Fibroblast of skin of left quadriceps (primary cell): ENCODE measurements at regions not wholly inside any gene's neighbourhood (a gene's known extent, or its start where the extent isn't known, plus 50 kb on each side); places are given as distances from the start of the nearest gene placed in this dataset.

Experiments used
- DNase-seq, 2 experiments: peaks; one replicate each; pipeline ENCODE4 v3.0.0-alpha.2; 2013; ENCODE audit warnings: low read depth in 2 of 2

DNA sequence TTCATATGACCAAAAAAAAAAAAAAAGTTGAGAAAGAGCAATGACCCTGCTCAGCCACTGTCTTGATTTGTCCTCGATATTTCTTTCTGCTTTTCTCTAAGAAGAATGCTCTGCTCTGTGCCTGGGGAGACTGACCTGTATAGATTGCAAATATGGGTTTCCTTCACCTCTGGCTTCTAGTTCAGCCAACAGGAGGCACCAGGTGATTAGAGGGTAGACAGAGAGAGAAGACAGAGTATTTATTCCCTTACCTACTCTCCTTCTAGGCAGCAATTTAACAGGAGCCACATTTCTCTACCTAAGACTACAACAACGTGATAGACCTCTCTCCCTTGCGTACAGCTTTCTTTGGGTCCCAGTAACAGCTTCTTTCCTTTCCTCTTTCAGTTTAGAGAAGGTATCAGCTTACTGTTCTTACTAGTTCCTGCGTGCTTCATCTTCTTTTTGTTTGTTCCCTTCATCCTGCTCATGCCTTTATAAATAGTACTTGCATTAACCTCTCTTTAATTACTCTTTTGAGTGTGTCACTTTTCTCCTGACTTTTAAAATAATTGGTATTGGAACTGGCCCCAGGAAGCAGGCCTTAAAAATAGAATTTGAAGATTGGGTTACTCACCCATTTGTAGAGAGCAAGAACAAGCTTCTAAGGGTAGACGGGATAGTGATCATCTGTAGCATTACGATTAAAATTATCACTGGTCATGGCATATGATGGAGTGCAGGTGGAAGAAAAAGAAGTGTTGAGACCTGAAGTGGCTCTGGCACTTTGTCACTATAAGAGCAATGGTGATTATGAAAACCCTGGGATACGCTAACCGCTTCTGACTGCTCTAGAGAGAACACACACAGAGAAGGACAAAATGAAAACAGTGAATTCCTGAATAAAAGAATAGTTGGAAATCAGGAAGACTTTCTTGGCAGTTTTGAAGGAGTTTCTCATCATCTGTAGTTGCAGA, 161.2 kb upstream of the FSTL4 start:
- DNase-seq: no peak

DNA sequence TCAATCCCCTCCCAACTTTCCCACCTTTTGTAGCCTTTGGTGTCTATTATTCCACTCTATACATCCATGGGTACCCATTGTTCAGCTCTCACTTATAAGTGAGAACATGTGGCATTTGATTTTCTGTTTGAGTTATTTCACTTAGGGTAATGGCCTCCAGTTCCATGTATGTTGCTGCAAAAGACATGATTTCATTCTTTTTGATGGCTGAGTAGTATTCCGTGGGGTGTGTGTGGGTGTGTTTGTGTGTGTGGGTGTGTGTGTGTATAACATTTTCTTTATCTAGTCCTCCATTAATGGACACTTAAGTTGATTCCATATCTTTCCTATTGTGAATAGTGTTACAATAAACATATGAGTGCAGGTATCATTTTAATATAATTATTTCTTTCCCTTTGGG, 157.5 kb upstream of the FSTL4 start:
- DNase-seq: no peak

DNA sequence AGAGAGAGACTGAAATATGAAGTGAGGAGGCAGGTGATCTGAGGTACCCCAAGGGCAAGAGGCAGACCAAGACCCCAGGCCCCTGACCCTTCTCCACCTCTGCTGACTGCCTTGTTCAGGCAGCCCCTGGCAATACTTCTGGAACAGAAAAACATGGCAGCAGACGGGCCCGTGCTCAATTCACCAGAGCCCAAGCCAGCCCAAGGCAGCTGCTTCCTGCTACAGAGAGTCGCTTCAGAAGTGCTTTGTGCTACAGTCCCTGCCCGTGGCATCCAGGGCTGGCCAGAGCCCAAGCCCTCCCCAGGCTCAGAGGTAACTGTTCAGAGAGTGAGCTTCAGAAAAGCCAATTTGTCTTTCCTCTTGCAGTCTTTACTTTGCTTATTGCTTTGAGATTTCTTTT, 151.4 kb upstream of the FSTL4 start:
- DNase-seq: no peak

DNA sequence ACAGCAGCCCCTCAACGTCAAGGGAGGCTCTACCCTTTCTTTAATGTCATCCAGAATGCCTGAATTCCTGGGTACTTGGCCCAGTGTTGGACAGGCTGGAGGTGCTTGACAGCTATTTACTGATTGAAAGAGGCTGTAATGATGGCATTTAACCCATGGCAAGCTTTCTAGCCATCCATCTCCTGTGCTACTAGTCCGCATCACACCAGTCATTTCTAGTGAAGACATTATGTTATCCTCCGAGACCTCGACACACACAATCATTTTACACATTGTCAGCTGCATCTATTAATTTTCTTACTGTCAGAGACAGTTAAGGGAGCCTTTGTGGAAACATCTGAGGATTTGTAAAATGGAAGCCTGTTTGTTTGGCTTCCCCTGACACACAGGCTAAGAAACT, 149.3 kb upstream of the FSTL4 start:
- DNase-seq: no peak

DNA sequence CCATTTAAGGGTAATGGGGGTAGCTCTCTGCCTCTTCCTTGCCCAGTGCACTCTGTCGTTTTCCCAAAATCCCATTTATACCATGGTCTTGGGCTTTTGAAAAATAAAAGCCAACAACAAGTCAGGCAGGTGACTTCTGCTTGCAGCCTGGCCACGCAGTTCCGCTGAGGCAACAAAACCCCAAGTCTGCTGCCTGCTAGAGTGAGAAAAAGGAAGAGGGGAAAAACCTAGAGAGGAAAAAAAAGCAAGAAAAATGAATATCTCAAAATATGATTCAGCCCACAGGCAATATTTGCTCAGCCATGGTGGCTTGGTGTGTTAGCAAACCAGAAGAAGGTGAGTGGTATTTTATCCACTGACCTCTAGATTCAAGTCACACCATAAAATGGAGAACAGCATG, 148.2 kb upstream of the FSTL4 start:
- no peak for DNase-seq

DNA sequence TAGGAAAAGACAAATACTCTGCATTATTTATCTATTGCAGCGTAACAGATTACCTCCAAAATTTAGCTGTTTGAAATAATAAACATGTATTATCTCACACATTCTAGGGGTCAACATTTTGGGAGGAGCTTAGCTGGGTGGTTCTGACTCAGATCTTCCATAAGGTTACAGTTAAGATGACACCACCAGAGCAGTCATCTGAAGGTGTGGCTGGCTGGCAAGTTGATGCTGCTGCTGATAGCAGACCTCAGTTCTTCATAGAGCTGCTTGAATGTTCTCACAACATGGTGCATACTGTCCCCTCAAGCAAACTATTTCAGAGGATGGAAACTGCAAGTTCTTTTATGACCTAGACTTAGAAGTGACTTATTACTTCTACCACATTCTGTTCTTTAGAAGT, 146.3 kb upstream of the FSTL4 start:
- DNase-seq: no peak

DNA sequence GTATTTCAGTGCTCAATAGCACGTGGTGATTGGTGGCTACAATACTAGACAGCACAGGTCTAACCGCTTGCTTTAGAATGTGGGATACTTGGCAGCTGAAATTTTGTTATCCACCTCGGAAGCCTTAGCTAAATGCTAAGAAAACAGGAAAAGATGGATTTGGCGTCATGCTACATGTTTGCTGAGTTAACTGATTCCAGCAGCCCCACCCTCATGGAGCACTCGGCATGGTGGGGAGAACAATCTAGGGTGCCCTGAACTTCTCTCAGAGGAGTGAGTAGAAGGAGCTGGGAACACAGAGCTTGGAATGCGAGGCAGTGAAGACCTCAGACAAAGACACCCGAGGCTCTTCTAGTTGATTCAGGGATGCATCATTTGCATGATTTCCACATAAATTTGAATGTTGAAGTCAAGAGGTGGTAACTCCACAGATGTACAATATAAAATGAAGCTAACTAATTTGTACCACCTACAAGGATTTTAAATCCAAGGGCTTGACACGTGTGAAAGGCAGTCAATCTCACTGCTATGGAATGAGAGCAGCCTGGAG, 145.1 kb upstream of the FSTL4 start:
- DNase-seq: no peak

DNA sequence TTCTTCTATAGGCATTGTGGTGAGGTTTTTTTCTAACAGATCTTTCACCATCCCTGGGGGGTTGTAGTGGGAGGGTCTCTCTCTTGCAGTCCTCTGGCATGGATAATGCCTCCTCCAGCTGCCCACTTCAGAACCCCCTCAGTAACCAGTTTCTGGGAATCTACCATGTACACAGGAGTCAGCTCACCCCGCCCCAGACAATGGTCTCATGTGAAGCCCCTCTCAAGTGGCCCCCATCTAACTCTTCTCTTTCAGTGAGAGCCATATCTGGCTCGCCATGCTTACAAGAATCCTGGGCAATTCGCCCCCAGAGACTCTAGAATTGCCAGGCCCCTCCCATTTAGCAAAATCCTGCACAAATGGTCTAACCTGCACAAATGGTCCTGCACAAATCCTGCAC, 144.4 kb upstream of the FSTL4 start:
- no peak for DNase-seq

DNA sequence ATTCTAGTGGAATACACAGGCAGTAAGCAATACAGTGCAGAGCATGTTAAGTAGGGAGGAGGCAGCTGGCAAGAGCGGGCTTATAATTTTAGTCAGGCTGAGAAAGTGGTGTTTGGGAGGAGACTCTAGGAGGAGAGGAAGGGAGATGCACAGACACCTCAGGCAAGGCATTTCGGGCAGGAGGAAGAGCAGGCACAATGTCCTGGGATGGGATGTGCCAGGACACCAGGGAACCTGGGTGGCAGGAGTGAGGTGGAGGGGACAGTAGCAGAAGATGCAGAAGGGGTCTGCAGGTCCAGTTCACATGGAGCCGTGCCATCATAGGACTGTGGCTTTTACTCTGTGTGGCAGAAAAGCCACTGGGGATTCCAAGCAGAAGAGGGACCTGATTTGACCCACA, 143.7 kb upstream of the FSTL4 start:
- no peak for DNase-seq

DNA sequence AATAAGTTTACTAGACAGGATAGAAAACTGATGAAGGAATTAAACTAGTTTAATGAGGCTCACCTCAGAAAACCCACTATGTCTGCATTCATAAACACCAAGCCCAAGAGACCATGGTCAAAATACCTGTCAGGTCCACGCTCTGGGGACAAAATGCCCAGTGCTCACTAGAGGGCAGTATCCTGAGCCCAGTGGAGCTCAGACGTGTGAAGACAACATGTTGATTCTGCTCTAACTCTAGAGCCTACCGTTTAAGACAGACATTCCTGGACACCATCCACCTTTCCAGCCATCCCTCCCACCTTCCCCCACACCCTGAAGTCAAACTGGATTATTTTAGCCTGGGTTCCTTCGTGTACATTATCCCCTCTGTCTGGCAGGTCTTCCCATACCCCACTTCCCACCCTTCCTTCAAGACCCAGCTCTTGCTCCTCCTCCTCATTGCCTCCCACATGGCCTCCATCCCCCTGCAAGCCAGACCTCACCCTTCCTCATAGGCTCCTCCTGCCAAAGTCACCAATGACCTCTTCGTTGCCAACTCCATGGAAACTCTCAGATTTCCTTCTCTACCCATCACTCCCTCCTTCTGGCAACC, 142.3 kb upstream of the FSTL4 start:
- no peak for DNase-seq

DNA sequence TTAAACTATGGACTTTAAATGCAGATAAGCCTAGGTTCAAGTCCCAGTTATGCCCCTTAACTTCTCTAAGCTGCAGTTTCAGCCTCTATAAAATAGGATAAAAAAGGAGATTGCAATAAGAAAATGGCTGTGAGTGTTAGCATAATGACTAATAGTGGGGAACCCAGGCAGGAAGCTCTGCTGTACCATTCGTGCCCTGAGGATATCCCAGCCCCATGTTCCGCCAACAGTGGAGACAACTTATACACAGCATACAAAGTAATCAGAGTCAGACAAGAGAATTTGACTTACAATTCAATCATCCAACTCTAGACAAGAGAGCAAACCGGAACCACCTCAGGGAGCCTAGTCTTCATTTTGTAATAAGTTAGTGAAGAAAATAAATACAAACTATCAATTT, 141.5 kb upstream of the FSTL4 start:
- no peak for DNase-seq

DNA sequence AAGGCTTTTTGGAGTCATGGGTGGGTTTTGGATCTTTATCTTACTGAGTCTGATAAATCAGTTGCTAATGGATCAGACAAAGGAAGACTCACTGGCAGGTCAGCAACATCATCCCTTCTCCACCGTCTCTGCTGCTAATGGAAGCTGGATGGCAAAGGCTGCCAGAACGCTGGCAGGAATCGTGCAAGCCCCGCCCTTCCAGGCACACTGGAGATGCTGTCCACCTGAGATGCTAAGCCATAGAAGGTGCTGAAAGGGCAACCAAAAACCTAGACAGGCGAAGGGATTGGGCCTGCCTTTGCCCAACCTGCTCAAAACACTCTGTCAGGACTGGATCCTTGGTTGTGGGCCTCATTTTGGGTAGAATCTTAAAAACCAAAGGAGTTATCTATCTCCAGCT, 139.5 kb upstream of the FSTL4 start:
- no peak for DNase-seq

DNA sequence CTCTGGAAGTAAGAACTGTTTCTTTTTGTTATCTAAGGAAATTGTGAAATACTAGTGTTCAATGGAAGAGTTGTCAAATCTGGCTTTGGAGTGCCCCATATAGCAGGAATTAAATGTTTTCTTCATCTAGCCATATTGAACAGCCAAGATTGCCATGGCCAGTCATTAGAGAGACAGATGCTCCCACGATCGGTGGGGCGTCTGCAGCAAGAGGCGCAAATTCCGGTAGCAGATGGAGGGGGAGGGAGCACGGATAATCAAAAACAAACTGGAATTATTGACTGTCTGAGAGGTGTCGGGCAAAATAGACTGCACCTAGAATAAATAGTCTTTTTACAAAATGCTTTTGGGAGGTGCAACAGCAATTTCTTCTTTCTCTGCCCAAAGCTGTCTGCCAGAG, 139.1 kb upstream of the FSTL4 start:
- DNase-seq: no peak

DNA sequence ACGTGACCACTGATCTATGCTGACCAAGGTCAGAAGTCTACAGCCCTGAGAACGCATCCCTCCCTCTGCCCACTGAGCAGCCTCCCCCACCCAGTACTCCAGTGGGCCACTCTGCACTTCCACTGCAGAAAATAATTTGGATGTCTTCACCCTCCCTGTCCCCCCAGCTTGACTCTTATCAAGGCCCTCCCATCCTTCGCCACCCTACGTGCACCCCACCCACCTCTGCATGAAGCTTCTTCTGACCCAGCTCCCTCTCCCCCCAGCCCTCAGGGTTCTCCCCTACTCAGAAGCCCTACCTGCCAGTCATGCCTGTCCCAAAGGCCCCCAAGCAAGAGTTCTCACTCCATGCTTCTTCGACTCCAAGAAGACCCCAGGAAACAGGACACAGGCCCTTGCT, 138.5 kb upstream of the FSTL4 start:
- DNase-seq: no peak

DNA sequence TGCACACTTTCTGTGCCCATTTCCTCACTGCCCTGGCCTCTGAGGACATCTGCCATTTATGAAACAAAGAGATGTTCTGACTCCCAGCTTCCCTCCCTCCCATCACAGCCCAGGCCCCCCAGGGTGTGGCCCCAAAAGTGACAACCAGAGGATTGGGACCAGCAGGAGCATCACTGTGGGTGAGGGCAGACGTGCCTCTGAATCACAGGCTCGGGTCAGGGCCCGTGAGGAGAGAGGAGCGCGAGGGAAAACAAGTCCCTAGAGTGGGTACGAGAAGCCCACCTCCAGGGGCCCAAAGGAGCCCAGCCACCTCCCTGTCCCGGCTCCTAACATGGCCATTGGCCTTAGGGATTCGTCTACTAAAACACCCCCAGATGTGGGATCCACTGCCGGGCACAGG, 138.0 kb upstream of the FSTL4 start:
- no peak for DNase-seq

DNA sequence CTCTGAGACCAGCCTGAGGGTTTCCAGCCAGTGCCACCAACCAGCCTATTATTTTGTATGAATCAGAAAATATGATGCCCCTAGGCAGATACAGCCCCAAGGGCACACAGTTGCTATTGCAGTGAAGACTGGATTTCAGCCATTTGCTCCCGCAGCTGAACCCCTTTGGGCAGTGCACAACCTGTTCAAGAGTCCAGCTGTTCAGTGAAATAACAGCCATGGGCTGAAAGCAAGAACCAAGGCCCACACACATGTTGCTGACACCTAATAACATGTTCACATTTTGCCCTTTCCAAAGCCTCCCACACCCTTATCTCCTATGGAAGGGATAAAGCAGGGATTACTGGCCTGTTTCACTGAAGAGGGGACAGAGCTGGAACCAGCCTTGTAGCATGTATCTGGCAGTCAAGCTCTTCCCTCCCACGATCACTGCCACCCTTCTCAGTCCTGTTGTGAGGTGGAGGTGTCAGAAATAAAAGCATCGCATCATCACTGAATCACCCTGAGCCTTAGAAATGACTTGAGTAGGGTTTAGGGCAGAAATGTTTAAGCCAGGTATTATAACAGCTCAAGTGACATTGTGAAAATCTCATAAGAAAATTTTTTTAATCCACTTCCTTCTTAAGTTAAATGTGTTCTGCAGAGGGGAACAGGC, 137.1 kb upstream of the FSTL4 start:
- no peak for DNase-seq

DNA sequence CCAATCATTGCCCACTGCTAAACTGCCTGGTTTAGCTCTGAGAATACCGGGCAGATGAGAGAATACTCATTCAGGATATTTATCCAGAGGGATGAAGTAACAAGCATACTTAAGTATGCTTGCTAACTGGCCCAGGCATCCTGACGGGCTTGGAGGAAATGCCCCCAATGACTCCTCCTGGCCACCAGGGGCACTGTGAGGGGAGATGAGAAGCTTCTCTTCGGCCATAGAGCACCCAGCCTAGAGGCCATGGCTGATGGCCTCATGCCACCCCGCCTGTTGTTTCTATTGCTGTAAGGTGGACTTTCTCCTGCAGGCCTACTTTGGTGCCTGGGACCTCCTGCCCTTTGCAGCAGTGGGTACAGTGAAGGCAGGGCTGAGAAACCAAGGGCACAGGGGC, 134.5 kb upstream of the FSTL4 start:
- no peak for DNase-seq

DNA sequence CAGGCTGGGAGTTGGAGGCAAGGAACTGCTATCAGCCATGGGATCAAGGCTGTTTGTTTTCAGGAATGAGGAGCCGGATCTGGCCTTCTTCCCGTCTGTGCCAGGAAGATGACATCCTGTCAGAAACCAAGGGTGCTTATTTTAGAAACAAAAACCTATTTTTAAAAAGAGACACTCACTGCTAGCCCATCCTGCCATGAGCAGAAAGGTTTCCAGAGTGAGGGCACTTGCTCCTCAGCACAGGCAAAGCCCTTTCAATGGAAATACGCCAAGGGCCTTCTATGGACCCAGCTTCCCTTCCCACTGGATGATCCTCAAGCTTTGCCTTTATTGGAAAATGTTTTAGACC, 132.6 kb upstream of the FSTL4 start:
- no peak for DNase-seq

DNA sequence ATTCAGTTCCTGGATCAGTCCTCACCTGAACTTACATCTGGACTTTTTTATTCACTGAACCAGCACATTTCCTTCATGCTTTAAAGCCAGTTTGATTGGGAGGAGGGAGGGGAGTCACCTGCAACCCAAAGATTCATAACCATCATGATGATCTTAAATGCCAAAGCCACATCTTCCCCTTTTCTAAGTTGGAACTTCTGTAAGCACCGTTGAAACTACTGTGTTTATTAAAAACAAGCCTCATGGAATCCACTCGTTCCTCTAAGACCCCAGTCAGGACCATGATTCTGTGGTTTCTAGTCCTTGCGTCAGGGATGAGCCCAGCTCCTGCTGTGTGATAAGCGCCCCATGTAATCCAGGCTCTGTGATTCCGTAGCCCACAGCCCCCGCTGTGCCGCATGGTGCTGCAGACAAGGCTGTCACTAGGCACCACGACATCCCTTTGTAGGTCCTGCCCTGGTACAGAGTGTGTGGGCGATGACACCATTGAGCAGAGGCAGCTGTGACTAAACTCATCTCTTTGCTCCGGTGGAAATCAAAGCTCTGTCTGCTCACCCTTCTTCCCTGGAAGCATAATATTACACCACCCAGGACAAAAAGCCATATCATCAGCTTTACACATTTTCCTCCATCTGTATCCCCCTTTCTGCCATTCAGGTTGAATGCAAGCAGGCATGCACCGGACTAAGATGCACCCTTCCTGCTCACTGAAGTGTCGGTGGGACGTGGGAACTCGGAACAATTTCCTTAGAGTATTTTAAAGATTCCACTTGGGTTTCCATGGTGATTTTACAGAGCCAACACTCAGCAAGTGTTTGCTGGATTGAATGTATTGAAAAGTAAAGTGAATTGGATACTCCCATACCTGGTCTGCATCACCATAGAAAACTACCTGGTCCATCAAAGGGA, 132.0 kb upstream of the FSTL4 start:
- DNase-seq: no peak

DNA sequence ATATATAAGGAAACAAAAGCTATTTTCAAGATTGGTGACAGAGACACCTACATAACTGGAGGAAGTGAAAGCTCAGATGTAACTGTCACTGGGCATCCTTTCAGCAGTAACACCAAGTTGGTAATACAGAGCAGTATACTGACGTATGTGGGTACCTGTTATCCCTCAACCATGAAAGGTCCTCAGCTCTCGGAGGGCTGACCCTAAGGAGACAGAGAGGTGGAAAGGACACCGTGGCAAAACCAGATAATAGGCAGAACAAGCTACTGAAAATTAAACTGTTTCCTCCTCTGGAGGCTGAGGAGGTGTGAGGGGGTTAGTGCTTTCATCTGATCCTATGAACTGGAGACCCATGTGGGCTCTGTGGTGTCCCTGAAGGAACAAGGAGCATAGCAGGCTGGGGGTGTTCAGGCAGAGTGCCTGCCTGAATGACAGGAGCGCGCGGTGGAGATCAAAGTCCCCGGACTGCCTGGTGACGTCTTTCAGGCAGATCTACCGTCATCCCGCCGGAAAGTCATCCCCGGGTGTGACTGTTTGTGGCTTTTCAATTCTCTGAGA, 130.2 kb upstream of the FSTL4 start:
- no peak for DNase-seq

DNA sequence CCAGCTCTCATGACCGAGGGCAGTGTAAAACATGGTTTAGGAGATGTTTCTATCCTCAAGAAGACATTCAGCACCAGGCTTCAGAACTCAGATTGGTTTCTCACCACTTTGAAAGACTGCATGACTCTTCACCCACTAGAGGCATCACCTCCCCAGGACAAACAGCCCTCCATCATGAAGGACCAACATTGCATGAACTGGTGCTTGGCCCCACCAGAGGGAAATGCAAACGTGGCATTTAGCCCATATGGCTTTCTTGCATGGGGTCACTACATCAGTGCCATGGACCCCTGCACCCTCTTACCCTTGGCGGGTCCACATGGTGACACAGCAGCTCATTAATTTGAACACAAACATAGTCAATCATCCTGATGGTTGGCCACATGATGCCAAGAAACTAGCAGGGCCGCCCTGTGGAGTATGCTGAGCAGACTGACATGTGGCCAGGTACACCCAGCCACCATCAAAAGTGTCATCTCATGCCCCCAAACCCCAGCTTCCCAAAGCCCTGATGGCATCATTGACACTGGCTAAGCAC, 129.5 kb upstream of the FSTL4 start:
- DNase-seq: no peak
